DOHH2 (cell line): ENCODE measurements at regions not wholly inside any gene's neighbourhood (a gene's known extent, or its start where the extent isn't known, plus 50 kb on each side); places are given as distances from the start of the nearest gene placed in this dataset.

Source experiments
- H3F3A ChIP-seq: fragments of 200-600 bp; sonication (generic), shearing (Covaris generic); 2 replicates; pipeline ENCODE4 v1.6.0; 2016; ENCODE audit warnings: antibody characterized with exemption, mild to moderate bottlenecking; ENCODE audit not compliant: control insufficient read depth, insufficient read depth
- H3K27ac ChIP-seq: fragments of 200-600 bp; sonication (generic); 2 replicates; pipeline ENCODE4 v1.5.1; 2014; ENCODE audit warnings: low read depth, mild to moderate bottlenecking, low read length, moderate library complexity
- H3K27me3 ChIP-seq: fragments of 200-600 bp; sonication (generic); 2 replicates; pipeline ENCODE4 v1.6.1; 2014; ENCODE audit warnings: mild to moderate bottlenecking, low read length, mixed read lengths; ENCODE audit not compliant: control insufficient read depth
- H3K36me3 ChIP-seq: fragments of 200-600 bp; sonication (generic); 2 replicates; pipeline ENCODE4 v1.6.1; 2014; ENCODE audit warnings: mild to moderate bottlenecking, low read length, moderate library complexity, mixed read lengths; ENCODE audit not compliant: control insufficient read depth
- H3K4me1 ChIP-seq: fragments of 200-600 bp; sonication (generic); 2 replicates; pipeline ENCODE4 v1.6.1; 2014; ENCODE audit warnings: mild to moderate bottlenecking, low read length, mixed read lengths; ENCODE audit not compliant: control insufficient read depth
- H3K4me2 ChIP-seq: fragments of 200-600 bp; sonication (generic); 2 replicates; pipeline ENCODE4 v1.6.0; 2014; ENCODE audit warnings: mild to moderate bottlenecking, low read length, moderate library complexity
- H3K4me3 ChIP-seq: fragments of 200-600 bp; sonication (generic); 2 replicates; pipeline ENCODE4 v1.5.1; 2014; ENCODE audit warnings: mild to moderate bottlenecking, low read length, mixed read lengths
- H3K79me2 ChIP-seq: fragments of 200-600 bp; sonication (generic); 2 replicates; pipeline ENCODE4 v1.6.1; 2014; ENCODE audit warnings: mild to moderate bottlenecking, low read length, mixed read lengths; ENCODE audit not compliant: control insufficient read depth
- H3K9me2 ChIP-seq: fragments of 200-600 bp; sonication (generic); replicated peaks from 2 replicates; pipeline ENCODE4 v1.6.1; 2014; ENCODE audit warnings: mild to moderate bottlenecking, low read length, mixed read lengths; ENCODE audit not compliant: control insufficient read depth
- H3K9me3 ChIP-seq: fragments of 200-600 bp; sonication (generic); 2 replicates; pipeline ENCODE4 v1.6.1; 2014; ENCODE audit warnings: antibody characterized with exemption, low read length, mixed read lengths; ENCODE audit not compliant: control insufficient read depth, insufficient read depth
- H4K20me1 ChIP-seq: fragments of 200-600 bp; sonication (generic); 2 replicates; pipeline ENCODE4 v1.6.0; 2014; ENCODE audit warnings: low read depth, mild to moderate bottlenecking, antibody characterized with exemption, low read length, moderate library complexity; ENCODE audit not compliant: control insufficient read depth, insufficient read depth
- EZH2phosphoT487 ChIP-seq: fragments of 200-600 bp; sonication (generic); IDR thresholded peaks from 2 replicates; pipeline ENCODE4 v1.6.1; 2017; ENCODE audit warnings: borderline replicate concordance, mild to moderate bottlenecking, antibody characterized with exemption, low read length, moderate library complexity, mixed read lengths
- TF ChIP-seq, protein P1 (sequence below): fragments of 200-600 bp; sonication (generic); IDR thresholded peaks from one replicate; pipeline ENCODE4 v1.5.1; 2014; ENCODE audit warnings: antibody characterized with exemption, mild to moderate bottlenecking, low read depth, low read length; ENCODE audit not compliant: poor library complexity, severe bottlenecking

DNA sequence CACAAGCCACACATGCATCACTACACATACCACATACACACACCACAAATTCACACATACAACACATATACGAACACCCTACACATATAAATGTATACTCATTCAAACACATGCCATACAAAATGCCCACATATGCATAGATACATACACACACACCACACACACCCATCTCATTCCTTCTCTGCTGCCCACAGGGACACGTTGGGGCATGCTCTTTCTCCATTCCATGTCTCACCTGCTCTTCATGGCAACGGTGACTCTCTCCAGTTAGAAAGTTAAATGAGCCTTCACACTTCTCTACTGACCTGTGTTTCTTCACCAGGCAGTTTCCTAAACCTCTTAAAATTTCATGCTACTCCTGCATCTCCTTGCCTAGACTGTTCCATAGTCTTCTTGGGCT is 1194.8 kb downstream of the BCL11B start:
- no peaks in the 10 kb centered on the region for H3K4me1 ChIP-seq
- H3F3A ChIP-seq = no peaks in the 10 kb centered on the region
- TF ChIP-seq, protein P1, sequence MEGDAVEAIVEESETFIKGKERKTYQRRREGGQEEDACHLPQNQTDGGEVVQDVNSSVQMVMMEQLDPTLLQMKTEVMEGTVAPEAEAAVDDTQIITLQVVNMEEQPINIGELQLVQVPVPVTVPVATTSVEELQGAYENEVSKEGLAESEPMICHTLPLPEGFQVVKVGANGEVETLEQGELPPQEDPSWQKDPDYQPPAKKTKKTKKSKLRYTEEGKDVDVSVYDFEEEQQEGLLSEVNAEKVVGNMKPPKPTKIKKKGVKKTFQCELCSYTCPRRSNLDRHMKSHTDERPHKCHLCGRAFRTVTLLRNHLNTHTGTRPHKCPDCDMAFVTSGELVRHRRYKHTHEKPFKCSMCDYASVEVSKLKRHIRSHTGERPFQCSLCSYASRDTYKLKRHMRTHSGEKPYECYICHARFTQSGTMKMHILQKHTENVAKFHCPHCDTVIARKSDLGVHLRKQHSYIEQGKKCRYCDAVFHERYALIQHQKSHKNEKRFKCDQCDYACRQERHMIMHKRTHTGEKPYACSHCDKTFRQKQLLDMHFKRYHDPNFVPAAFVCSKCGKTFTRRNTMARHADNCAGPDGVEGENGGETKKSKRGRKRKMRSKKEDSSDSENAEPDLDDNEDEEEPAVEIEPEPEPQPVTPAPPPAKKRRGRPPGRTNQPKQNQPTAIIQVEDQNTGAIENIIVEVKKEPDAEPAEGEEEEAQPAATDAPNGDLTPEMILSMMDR = no peak
- TF ChIP-seq EZH2phosphoT487 = no peak
- no peaks in the 10 kb centered on the region for H3K27me3 ChIP-seq
- H3K9me2 ChIP-seq = no peaks in the 10 kb centered on the region
- H3K36me3 ChIP-seq = no peaks in the 10 kb centered on the region
- H4K20me1 ChIP-seq = no peaks in the 10 kb centered on the region
- no peak overlapping the region for H3K27ac ChIP-seq
- no peak overlapping the region for H3K4me2 ChIP-seq
- H3K79me2 ChIP-seq = no peaks in the 10 kb centered on the region
- no peaks in the 10 kb centered on the region for H3K9me3 ChIP-seq
- H3K4me3 ChIP-seq = no peak overlapping the region

DNA sequence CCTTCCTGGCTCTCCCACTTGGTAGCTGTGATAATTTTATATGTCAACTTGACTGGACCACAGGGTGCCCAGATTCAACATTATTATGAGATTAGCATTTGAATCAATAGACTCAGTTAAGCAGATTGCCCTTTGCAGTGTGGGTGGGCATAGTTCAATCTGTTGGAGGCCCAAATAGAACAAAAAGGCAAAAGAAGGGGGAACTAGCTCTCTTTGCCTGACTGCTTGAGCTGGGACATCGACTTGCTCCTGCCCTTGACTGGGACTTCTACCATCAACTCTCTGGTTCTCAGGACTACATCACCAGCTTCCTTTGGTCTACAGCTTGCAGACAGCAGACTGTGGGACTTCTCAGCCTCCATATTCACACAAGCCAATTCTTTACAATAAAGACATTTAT is 1189.2 kb downstream of the BCL11B start:
- H4K20me1 ChIP-seq = no peaks in the 10 kb centered on the region
- H3K27me3 ChIP-seq = no peaks in the 10 kb centered on the region
- H3K4me2 ChIP-seq = no peak overlapping the region
- no peak overlapping the region for H3K27ac ChIP-seq
- no peak overlapping the region for H3K4me3 ChIP-seq
- no peaks in the 10 kb centered on the region for H3K9me2 ChIP-seq
- H3K4me1 ChIP-seq = no peaks in the 10 kb centered on the region
- H3K9me3 ChIP-seq = no peaks in the 10 kb centered on the region
- TF ChIP-seq, protein P1 = no peak
- no peak for TF ChIP-seq EZH2phosphoT487
- no peaks in the 10 kb centered on the region for H3F3A ChIP-seq
- H3K79me2 ChIP-seq = no peaks in the 10 kb centered on the region
- H3K36me3 ChIP-seq = no peaks in the 10 kb centered on the region

DNA sequence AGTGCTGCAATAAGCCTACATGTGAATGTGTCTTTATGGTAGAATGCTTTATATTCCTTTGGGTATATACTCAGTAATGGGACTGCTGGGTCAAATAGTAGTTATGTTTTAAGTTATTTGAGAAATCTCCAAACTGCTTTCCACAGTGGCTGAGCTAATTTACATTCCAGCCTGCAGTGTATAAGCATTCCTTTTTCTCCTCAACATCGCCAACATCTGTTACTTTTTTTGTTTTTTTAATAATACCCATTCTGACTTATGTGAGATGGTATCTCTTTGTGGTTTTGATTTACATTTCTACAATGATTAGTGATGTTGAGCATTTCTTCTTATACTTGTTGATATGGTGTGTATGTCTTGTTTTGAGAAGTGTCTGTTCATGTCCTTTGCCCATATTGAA is 1186.2 kb downstream of the BCL11B start:
- H3K27ac ChIP-seq = no peak overlapping the region
- no peak overlapping the region for H3K4me2 ChIP-seq
- no peaks in the 10 kb centered on the region for H3K9me2 ChIP-seq
- no peaks in the 10 kb centered on the region for H3K9me3 ChIP-seq
- no peaks in the 10 kb centered on the region for H3K27me3 ChIP-seq
- no peaks in the 10 kb centered on the region for H4K20me1 ChIP-seq
- TF ChIP-seq EZH2phosphoT487 = no peak
- TF ChIP-seq, protein P1 = no peak
- no peaks in the 10 kb centered on the region for H3F3A ChIP-seq
- H3K79me2 ChIP-seq = no peaks in the 10 kb centered on the region
- no peak overlapping the region for H3K4me3 ChIP-seq
- no peaks in the 10 kb centered on the region for H3K36me3 ChIP-seq
- no peaks in the 10 kb centered on the region for H3K4me1 ChIP-seq

DNA sequence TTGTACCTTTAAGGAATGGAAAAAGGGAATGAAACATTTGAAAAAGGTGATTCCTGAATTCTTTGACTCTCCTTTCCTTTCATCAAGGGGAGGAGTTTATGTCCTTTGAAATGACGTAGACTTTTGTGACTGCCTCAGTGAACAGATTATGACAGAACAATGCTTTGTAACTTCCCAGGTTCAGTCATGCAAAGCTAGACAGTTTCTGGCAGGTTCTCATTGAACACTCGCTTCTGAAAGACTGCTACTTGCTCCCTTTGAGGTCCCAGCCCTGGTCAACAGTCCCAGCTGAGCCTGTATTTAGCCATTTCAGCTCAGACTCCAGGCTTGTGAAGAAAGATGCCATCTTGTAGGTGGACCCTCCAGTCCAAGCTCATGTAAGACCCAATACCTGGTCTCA is 1178.9 kb downstream of the BCL11B start:
- Histone ChIP-seq H3K9me2 (no peaks in the 10 kb centered on the region), H3K27ac (no peak overlapping the region), H3K4me1 (no peaks in the 10 kb centered on the region), H3F3A (no peaks in the 10 kb centered on the region), H4K20me1 (no peaks in the 10 kb centered on the region), H3K36me3 (no peaks in the 10 kb centered on the region), H3K9me3 (no peaks in the 10 kb centered on the region), H3K4me2 (no peak overlapping the region), H3K4me3 (no peak overlapping the region), H3K27me3 (no peaks in the 10 kb centered on the region), H3K79me2 (no peaks in the 10 kb centered on the region)
- no peak for TF ChIP-seq EZH2phosphoT487
- TF ChIP-seq, protein P1 = no peak
